HG02943 (cell line): ENCODE measurements at regions not wholly inside any gene's neighbourhood (a gene's known extent, or its start where the extent isn't known, plus 50 kb on each side); places are given as distances from the start of the nearest gene placed in this dataset.

ENCODE experiments used
- ATAC-seq: cut with Tn5 transposase; IDR thresholded peaks from one replicate; pipeline ENCODE4 v1.9.1; 2021; ENCODE audit warnings: mild to moderate bottlenecking, low read depth, moderate library complexity; ENCODE audit not compliant: unreplicated experiment

- no peak for ATAC-seq
Observed at GRCh38 chr9:73738741-73739530, 587.3 kb downstream of the ANXA1 start.

DNA sequence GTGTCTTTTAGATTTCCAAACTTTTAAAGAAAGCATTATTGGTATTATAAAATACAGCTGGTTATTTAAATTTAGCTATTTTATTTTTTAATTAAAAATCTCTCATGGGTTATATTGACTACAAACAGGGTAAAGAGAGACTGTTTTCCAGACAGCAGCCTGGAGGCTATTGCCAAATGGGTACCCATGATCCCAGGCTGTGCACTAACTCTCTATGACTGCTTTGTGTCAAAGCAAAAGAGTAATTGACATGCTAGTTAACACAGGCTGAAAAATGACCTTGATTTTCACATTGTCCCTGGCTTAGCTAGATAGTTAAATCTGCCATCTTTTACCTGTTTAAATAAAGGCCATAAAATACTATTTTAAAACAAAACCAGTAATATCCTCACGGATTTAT is 589.7 kb downstream of the ANXA1 start:
- ATAC-seq, result no peak

DNA sequence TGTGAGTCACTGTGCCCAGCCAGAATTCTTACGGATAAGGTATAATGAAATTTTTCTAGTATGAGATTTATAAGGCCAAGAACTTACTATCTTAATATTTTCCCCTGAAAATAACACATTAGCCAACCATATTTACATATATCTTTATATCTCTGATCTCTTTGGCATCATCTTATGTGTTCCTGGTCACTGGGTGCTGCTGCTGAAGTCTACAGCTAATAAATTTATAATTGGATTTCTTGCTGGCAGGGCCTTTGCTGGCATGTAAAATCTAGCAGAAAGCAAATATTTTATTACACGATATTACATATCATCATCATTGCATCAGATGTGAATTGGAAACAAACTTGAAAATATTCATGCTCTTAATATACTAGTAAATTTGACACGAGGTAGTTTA is 590.7 kb downstream of the ANXA1 start:
- ATAC-seq, result no peak

GRCh38 chr9:73743826-73744225 is 592.2 kb downstream of the ANXA1 start:
- ATAC-seq, result no peak

GRCh38 chr9:73745598-73745997 is 593.9 kb downstream of the ANXA1 start:
- ATAC-seq, result no peak

- no peak for ATAC-seq
Observed at GRCh38 chr9:73753171-73753570, 601.5 kb downstream of the ANXA1 start.

GRCh38 chr9:73761905-73762304 is 610.2 kb downstream of the ANXA1 start:
- no peak for ATAC-seq

GRCh38 chr9:73773896-73774295 is 622.2 kb downstream of the ANXA1 start:
- ATAC-seq, result no peak

DNA sequence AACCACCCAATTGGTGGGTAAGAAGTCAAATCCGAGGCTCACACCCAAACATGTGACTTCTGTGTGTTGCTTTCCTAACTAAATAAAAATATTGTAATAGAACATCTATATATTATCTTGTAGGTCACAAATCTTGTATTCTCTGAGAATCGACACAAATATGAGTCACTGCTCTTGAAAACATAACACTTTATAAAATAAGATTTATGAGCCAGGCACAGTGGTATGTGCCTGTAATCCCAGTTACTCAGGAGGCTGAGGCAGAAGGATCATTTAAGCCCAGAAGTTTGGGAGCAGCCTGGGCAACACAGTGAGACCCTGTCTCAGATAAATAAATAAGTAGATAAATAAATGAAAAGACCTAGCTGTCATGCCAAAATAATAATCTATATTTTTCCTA is 624.1 kb downstream of the ANXA1 start:
- ATAC-seq, result no peak

- no peak for ATAC-seq
Observed at GRCh38 chr9:73780916-73781315, 629.3 kb downstream of the ANXA1 start.

DNA sequence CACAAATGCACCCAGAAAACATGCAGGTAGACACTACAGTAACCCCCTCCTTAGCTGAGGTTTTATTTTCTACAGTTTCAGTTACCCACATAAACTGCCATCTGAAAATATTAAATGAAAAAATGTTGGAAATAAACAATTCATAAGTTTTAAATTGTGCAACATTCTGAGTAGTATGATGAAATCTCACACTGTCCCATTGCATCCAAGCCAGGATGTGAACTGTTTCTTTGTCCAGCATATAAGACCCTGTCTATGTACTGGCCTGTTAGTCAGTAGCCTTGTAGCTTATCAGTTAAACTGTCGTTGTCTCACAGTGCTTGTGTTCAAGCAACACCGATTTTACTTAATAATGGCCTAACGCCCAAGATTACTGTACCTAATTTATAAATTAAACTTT is 630.5 kb downstream of the ANXA1 start:
- no peak for ATAC-seq

GRCh38 chr9:73799446-73799845 is 647.8 kb downstream of the ANXA1 start:
- no peak for ATAC-seq

- ATAC-seq, result no peak
Observed at GRCh38 chr9:73805111-73805510, 653.4 kb downstream of the ANXA1 start.

DNA sequence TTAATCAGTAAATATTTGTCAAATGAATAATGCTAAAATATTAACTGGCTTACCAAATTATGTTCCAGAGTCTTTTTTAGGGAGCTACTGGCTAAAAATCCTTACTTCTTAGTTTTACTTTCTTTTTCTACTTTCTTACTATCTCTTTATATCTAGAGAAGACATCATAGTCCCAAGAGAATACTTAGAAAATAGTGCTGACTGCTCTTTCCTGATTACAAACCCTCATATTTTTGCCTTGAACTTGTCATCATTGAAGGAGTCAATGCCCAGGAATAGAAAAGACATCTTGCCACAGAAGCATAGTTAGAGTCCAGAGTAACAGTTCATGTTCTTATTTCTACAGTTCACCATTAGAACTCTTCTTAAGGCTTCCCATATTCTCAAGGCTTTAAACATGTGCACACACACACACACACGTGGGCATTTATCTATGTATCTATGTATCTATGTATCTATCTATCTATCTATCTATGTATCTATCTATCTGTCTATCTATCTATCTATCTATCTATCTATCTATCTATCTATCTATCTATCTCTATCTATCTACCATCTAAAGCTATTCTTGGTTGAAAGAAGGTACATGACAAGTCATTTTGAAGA is 654.3 kb downstream of the ANXA1 start:
- ATAC-seq, result no peak

DNA sequence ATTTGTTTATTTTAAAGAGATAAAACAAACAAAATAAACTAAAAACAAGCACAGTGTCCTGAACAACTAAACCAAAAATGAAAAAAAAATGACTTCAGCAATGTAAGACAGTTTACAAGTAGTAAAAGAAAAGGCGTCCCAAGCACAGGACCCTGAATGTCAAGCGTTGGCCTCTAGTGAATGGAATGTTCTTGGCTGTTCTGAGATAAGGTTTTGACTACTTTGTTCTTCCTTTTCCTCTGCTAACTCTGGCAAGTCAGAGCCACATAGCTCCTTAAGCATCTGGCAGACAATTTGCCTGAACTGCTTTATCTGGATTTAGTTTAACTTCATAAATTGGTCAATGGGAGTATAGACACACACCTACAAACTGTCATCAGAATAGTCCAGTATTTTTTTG is 655.2 kb downstream of the ANXA1 start:
- ATAC-seq, result no peak

DNA sequence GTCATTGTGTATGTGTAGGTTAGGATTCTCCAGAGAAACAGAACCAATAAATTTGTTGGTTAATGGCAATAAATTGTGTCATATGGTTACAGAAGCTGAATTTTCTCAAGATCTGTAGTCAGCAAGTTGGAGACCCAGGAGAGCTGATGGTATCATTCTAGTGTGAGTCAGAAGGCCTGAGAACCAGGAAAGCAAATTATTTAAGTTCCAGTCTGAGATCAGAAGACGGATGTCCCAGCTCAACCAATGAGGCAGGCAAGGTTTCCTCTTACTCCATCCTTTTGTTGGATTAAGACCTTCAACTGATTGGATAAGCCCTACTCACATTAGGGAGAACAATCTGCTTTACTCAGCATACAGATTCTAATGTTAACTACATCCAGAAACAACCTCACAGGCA is 656.3 kb downstream of the ANXA1 start:
- no peak for ATAC-seq

GRCh38 chr9:73810585-73811215 is 659.0 kb downstream of the ANXA1 start:
- ATAC-seq, result no peak

DNA sequence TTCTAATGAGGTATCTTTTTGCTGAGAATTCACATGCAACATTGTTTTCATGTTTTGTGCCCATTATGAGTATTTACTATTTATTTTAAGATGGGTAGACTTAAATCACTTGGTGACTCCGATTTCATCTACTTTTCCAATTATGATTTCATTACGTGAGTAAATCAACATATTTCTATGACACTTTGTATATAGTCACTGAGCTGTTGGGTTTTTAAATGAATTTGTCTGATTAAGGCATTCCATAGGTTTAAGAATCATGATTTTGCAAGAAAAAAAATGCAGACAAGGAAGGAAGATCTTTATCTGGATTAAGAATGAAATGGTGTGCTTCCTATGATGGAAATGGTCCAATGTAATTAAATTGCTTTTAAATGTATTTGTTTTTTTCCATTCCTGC is 661.9 kb downstream of the ANXA1 start:
- no peak for ATAC-seq

- no peak for ATAC-seq
Observed at GRCh38 chr9:73816905-73817304, 665.2 kb downstream of the ANXA1 start.

GRCh38 chr9:73824671-73825070 is 672.5 kb upstream of the RORB start:
- no peak for ATAC-seq

- no peak for ATAC-seq
Observed at GRCh38 chr9:73838871-73839270, 658.3 kb upstream of the RORB start.

DNA sequence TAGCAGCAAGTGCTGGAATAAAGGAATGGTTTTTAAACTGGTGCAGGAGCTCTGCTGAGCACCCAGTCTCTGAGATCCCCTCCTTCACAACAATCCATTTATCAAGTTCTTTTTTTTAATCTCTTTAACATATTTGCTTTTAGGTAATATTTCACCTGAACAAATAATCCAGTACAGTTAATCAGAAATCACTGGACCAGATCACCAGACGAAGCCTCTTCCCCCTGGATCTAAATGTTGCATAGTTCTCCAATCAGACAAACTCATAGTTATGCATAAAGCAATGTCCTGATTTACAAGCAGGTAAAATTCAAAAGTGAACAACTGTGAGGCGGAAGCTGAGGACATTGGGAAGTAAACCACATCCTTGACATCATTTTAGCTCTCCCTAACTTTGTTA is 657.7 kb upstream of the RORB start:
- no peak for ATAC-seq
